ENCODE measurements at regions not wholly inside any gene's neighbourhood (a gene's known extent, or its start where the extent isn't known, plus 50 kb on each side); places are given as distances from the start of the nearest gene placed in this dataset.
A peak's percentile ranks its signal among the peaks of the same experiment; 100 is the strongest.

DNA sequence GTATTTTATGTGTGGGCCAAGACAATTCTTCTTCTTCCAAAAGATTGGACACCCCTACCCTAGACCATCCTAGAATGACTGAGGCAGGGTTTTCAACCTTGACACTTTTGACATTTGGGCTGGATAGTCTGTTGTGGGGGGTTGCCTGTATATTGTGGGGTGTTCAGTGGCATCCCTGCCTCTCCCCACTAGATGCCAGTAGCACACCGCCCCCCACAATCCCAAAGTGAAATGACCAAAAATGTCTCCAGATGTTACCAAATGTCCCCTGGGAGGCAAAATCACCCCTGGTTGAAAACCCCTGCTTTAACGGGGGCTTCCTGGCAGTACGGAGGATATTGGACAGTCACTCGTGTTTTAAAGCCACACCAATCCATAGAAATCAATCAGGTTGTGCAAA lies 219.6 kb downstream of the PHETA1 start:
- no peak for DNase-seq
- Histone ChIP-seq H3K27me3 (peaks cover 0 to 4% (median 0%) of the 10 kb centered on the region in 3 donors), H3K4me1 (peaks cover 0 to 20% (median 18%) of the 10 kb centered on the region in 4 donors), H3K27ac (no peak overlapping the region), H3K4me3 (no peak overlapping the region), H3K36me3 (no peaks in the 10 kb centered on the region), H3K9me3 (no peaks in the 10 kb centered on the region)
- TF ChIP-seq POLR2A (IDR thresholded peaks at IDR 0.05) (no peak), EP300 (IDR thresholded peaks at IDR 0.05) (no peak), POLR2AphosphoS5 (IDR thresholded peaks at IDR 0.05) (no peak)
- TF ChIP-seq, protein P1, sequence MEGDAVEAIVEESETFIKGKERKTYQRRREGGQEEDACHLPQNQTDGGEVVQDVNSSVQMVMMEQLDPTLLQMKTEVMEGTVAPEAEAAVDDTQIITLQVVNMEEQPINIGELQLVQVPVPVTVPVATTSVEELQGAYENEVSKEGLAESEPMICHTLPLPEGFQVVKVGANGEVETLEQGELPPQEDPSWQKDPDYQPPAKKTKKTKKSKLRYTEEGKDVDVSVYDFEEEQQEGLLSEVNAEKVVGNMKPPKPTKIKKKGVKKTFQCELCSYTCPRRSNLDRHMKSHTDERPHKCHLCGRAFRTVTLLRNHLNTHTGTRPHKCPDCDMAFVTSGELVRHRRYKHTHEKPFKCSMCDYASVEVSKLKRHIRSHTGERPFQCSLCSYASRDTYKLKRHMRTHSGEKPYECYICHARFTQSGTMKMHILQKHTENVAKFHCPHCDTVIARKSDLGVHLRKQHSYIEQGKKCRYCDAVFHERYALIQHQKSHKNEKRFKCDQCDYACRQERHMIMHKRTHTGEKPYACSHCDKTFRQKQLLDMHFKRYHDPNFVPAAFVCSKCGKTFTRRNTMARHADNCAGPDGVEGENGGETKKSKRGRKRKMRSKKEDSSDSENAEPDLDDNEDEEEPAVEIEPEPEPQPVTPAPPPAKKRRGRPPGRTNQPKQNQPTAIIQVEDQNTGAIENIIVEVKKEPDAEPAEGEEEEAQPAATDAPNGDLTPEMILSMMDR (IDR thresholded peaks at IDR 0.05) = no peak
- 65 to 72% methylated on average over 4 of the region's 4 CpGs for WGBS, 2 donors
- intact Hi-C loops (cut with DNase I) = loop anchor here (10.0 kb wide), 1 partner anchor 146 kb away; no protein-coding TSS in a partner anchor

DNA sequence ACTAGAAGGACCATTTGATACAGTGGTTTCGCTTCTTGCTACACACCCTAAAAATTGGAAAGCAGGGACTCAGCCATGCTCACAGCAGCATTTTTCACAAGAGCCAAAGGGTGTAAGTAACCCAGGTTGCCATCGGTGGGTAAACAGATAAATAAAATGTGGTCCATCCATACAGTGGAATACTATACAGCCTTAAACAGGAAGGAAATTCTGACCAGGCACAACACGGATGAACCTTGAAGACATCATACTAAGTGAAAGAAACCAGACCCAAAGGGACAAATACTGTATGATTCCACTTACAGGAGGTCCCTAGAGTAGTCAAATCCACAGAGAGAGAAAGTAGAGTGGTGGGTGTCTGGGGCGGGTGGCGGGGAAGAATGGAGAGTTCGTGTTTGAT lies 220.9 kb downstream of the PHETA1 start:
- Histone ChIP-seq H3K4me1 (peaks cover 0 to 33% (median 30%) of the 10 kb centered on the region in 4 donors), H3K4me3 (no peak overlapping the region), H3K27ac (no peak overlapping the region), H3K9me3 (no peaks in the 10 kb centered on the region), H3K27me3 (no peaks in the 10 kb centered on the region), H3K36me3 (no peaks in the 10 kb centered on the region)
- DNase-seq = no peak
- intact Hi-C loops (cut with DNase I) = loop anchor here (10.0 kb wide), 1 partner anchor 147 kb away; no protein-coding TSS in a partner anchor
- TF ChIP-seq POLR2AphosphoS5 (IDR thresholded peaks at IDR 0.05) (no peak), EP300 (IDR thresholded peaks at IDR 0.05) (no peak), POLR2A (IDR thresholded peaks at IDR 0.05) (no peak)
- TF ChIP-seq, protein P1 (IDR thresholded peaks at IDR 0.05) = no peak
- 93% methylated on average over 6 of the region's 6 CpGs for WGBS, 2 donors

DNA sequence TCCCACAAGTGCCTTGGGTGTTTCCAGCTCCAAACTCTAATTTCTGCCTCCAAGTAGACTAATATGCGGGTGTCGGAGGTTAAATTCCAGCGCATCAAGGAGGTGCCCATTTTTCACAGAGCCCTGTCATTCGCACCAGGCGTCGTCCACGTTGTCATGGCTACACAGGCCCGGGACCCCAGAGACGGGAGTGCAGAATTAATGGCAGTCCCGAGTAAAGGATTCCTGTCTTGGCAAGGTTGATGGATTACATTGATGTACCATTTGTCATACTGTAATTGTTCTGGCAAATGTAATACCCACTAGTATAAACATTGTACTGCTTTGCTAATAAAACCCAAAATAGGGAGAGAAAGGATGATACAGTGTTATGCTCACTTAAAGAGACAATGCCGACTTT lies 222.9 kb upstream of the MYL2 start:
- Histone ChIP-seq H3K4me3 (no peak overlapping the region), H3K27ac (peak overlapping the region in 3 of 4 donors; percentile 39 to 60 (median 51)), H3K4me1 (peaks cover 0 to 23% (median 18%) of the 10 kb centered on the region in 4 donors), H3K9me3 (no peaks in the 10 kb centered on the region), H3K27me3 (no peaks in the 10 kb centered on the region), H3K36me3 (no peaks in the 10 kb centered on the region)
- intact Hi-C loops (cut with DNase I) = loop anchor here (10.0 kb wide), 1 partner anchor 152 kb away; no protein-coding TSS in a partner anchor
- no peak for DNase-seq
- 51 to 65% methylated on average over 11 of the region's 11 CpGs for WGBS, 2 donors
- TF ChIP-seq POLR2AphosphoS5 (IDR thresholded peaks at IDR 0.05) (peak in 3 of 4 donors; percentile 26 to 81 (median 76)), POLR2A (IDR thresholded peaks at IDR 0.05) (no peak)
- TF ChIP-seq, protein P1 (IDR thresholded peaks at IDR 0.05) = no peak

GRCh38 chr12:111141205-111141604 lies 220.8 kb upstream of the MYL2 start:
- intact Hi-C loops (cut with DNase I) = loop anchor here (10.0 kb wide), 1 partner anchor 154 kb away; no protein-coding TSS in a partner anchor
- Histone ChIP-seq H3K9me3 (no peaks in the 10 kb centered on the region), H3K27me3 (no peaks in the 10 kb centered on the region), H3K27ac (no peak overlapping the region), H3K4me1 (peaks cover 0 to 23% (median 18%) of the 10 kb centered on the region in 4 donors), H3K4me3 (no peak overlapping the region), H3K36me3 (no peaks in the 10 kb centered on the region)
- DNase-seq = no peak
- WGBS, 2 donors = 43 to 62% methylated on average over 1 of the region's 1 CpG
- no peak for TF ChIP-seq EP300 (IDR thresholded peaks at IDR 0.05)
- no peak for TF ChIP-seq POLR2AphosphoS5 (IDR thresholded peaks at IDR 0.05)
- no peak for TF ChIP-seq POLR2A (IDR thresholded peaks at IDR 0.05)

GRCh38 chr12:111138016-111138415 lies 217.6 kb upstream of the MYL2 start:
- no peak overlapping the region for H3K27ac ChIP-seq
- 66 to 81% methylated on average over 8 of the region's 8 CpGs for WGBS, 2 donors
- intact Hi-C loops (cut with DNase I) = no loop called here

More at GRCh38 chr12:111138016-111138415, 217.6 kb upstream of the MYL2 start:
- H3K9me3 ChIP-seq = no peaks in the 10 kb centered on the region
- peaks cover 0 to 8% (median 3%) of the 10 kb centered on the region in 4 donors for H3K4me1 ChIP-seq
- no peaks in the 10 kb centered on the region for H3K36me3 ChIP-seq
- no peak for DNase-seq
- H3K27me3 ChIP-seq = no peaks in the 10 kb centered on the region
- H3K4me3 ChIP-seq = no peak overlapping the region
- TF ChIP-seq POLR2AphosphoS5 (IDR thresholded peaks at IDR 0.05) (no peak), POLR2A (IDR thresholded peaks at IDR 0.05) (no peak), EP300 (IDR thresholded peaks at IDR 0.05) (no peak)
- TF ChIP-seq, protein P1 (IDR thresholded peaks at IDR 0.05) = no peak

All from sigmoid colon (tissue), 6 donors.